AG09319 (cell line): ENCODE measurements at regions not wholly inside any gene's neighbourhood (a gene's known extent, or its start where the extent isn't known, plus 50 kb on each side); places are given as distances from the start of the nearest gene placed in this dataset.

Experiments used
- DNase-seq: peaks from one replicate; pipeline ENCODE4 v3.0.0-alpha.2; 2010; ENCODE audit warnings: low read depth; ENCODE audit errors: extremely low read depth
- TF ChIP-seq, protein P1 (sequence below): IDR thresholded peaks from 2 replicates; pipeline ENCODE4 v1.5.1; 2011; ENCODE audit warnings: low read depth, mild to moderate bottlenecking, inconsistent platforms, low read length, moderate library complexity

DNA sequence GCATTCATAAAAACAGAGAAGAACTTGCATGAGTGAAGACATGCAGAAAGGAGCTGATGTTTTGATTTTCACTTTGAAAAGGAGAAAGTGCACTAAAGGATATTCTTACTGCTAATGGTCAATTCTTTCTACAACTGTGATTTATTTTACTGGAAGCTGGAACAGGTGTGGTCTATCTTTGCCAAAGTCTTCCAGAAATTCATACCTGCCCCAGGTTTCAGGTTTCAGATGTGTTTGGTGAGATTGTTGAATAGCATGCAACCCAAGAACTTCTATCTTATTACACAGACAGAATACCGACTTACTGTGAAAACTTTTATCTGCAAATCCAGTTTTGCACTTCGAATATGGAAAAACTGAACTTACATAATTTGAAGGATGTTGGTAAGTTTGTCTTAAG is 388.3 kb downstream of the PDGFC start:
- DNase-seq = no peak
- TF ChIP-seq, protein P1, sequence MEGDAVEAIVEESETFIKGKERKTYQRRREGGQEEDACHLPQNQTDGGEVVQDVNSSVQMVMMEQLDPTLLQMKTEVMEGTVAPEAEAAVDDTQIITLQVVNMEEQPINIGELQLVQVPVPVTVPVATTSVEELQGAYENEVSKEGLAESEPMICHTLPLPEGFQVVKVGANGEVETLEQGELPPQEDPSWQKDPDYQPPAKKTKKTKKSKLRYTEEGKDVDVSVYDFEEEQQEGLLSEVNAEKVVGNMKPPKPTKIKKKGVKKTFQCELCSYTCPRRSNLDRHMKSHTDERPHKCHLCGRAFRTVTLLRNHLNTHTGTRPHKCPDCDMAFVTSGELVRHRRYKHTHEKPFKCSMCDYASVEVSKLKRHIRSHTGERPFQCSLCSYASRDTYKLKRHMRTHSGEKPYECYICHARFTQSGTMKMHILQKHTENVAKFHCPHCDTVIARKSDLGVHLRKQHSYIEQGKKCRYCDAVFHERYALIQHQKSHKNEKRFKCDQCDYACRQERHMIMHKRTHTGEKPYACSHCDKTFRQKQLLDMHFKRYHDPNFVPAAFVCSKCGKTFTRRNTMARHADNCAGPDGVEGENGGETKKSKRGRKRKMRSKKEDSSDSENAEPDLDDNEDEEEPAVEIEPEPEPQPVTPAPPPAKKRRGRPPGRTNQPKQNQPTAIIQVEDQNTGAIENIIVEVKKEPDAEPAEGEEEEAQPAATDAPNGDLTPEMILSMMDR = no peak

DNA sequence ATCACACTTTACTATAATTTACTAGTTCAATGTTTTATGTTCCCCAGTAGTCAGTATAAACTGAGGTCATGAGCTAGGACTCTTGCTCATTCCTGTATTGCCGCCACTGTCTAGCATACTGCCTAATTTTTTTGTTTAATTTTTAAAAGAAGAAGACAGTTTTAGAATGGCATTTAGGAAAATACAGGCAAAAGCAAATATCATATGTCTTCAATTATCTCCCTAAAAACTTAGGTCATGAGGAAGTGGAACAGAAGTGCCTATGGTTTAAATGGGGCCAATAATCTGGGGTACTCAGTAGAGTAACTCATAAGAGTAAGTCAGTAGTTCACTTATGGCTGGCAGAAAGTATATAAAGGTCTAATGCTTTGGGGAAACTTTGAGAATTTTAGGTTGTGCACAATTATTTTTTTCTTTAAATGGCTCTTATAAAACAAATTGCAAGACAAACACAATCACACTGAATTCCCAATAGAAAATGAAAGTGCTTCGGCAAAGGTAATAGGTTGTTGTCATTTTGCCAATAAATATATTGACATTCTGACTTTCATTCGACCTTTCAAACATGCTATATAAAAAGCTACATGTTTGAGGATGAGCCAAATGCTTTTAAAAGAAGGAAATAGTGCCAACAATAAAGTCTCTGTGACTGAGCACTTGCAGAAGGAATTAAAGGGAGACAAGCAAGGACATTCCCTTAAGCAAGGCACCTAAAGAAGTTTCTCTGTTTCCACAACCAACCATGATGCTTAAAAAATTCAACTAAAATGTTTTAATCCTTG is 390.1 kb downstream of the PDGFC start:
- DNase-seq = no peak

DNA sequence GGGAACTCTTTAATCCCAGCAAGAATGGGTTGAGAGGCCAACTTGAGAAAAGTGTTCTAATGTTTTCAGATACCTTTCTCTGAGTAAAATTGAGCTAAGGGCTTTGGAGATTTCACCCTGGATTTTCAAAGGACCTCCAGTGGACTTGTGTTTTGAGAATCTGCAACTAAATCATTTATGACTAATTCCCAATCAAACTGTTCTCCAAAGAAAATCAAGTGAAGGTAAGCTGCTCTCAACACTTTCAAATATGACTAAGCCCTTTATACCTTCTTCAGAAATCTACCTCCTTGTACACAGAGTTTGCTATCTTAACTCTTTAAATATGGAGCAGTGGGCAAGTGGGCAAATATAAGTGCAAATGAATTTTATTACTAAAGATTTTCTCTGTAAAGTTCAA is 392.9 kb downstream of the PDGFC start:
- DNase-seq = no peak
- TF ChIP-seq, protein P1 = no peak

More for the DNA sequence above, 390.1 kb downstream of the PDGFC start:
- TF ChIP-seq, protein P1 = no peak

DNA sequence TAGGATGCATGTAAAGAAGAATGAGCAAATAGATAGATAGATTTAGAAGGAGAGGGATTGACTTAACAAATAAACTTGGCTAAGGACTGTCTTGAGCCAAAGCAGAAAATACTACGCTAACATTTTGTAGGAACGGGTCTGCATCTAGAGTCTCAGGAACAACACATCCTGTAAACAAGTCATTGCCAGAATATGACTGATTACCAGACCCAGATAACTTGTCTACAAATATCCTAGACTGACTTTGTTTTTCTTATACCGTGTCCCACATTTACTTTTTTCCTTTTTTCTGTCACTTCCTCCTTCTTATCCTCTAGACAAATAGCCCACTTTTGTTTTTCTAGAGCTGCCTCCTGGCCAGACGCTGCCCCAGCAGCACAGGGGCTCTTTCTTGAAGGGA is 393.6 kb downstream of the PDGFC start:
- DNase-seq = no peak
- TF ChIP-seq, protein P1 = no peak

DNA sequence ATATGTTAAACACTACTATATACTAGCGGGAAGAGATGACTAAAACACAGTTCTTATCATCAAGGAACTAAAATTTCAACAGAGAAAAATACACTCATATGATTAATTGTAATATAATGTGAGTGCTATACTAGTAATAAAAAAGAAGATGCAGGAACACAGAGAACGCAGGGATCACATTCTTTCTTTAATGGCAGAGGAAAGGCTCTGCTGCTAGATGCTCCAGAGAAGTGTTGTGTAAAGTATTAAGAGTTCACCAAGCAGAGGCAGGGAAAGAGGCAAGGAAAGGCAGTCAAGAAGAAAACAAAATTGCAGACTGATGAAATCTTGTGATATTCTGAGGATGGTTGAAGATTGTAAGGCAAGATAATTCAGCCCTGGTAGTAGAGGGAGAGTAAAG is 394.7 kb downstream of the PDGFC start:
- TF ChIP-seq, protein P1 = no peak

DNA sequence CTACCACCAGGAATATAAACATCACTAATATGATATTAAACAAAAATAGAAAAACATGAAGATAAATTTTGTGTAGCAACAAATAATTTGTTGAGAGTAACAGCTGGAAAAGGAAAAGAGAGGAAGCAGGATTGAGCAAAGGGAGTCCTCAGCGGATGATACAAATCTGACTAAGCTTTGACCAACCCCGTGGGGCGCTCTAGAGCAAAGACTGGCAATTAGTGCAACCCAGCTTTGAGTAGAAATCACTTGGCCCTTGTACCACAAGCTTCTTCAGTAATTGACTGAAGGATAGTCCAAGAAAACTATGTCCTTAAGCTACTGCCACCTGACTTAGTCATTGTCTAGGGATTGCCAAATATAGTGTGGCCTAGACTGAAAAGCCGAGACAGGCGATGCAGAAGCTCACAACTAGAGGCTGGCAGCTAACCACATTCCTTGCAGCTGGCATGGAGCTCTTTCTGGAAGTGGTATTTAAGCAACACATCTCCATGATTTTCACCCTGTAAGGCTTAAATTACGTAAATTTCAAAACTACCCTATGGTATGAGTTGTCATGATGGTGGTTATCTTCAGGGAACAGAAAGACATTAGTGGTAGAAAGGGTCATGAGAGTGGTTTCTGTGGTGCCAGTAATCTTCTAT is 396.0 kb downstream of the PDGFC start:
- DNase-seq = no peak
- TF ChIP-seq, protein P1 = no peak

More for the DNA sequence above, 394.7 kb downstream of the PDGFC start:
- no peak for DNase-seq

DNA sequence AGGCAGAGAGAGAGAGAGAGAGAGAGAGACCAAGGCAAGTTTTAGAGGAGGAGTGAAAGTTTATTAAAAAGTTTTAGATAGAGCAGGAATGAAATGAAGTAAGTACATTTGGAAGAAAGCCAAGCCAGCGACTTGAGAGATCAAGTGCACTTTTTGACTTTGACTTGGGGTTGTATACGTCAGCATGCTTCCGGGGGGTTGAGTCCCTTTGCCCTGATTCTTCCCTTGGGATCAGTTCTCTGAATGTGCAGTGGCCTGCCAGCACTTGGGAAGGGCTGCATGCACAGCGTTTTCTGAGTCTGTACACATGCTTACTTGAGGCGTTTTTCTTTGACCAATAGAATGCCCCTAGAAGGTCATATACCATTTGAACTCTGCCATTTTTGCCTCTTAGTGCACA is 400.5 kb downstream of the PDGFC start:
- TF ChIP-seq, protein P1 = no peak
- no peak for DNase-seq
